Pulmonary artery endothelial cell (primary cell): ENCODE measurements at regions not wholly inside any gene's neighbourhood (a gene's known extent, or its start where the extent isn't known, plus 50 kb on each side); places are given as distances from the start of the nearest gene placed in this dataset.
"Not testable (repeated sequence)": the region's sequence is repeated elsewhere in the genome, so short reads cannot be mapped to it uniquely, and the experiment has no call there.

Source experiments
- DNase-seq: peaks from one replicate; pipeline ENCODE4 v3.0.0-alpha.2; 2011; ENCODE audit warnings: low read depth, low spot score

DNA sequence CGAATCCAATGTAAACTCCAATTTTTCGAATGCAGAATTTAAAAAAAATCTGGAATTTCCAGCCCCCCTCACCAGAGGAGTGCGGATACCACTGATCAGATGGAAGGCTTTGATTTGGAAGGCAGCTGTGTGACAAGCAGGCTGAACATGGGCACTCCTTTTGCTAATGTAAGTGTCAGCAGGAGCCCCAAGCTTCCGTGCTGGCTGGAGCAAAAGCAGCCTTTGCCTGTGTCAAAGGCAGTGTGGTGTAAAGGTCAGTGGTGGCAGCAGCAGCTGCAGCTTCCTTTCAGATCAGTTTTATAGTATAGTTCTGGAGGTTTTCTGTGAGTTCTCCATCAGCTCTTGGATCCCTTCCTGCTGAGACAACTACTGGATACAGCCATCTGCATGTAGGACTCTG lies 259.9 kb downstream of the CTH start:
- DNase-seq, result no peak

DNA sequence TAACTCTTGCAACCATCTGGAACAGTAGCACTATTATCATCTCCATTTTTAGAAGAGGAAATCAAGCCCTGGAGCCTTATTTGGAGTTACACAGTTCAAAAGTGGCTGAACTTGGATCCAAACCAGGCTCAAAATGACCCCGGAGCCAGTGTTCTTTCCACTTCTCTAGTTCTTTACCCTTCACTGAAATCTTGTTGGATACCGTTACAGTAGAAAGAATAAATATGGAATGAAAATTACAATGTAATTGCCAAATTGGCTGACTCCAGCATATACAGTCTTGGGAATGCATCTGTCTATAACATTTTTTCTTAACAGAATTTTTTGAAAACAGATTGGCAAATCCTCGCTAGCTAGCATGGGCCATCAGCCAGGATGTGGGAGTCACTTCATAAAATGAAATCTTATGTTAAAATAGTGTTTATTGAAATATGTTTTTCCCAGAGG lies 261.4 kb downstream of the CTH start:
- DNase-seq, result no peak

- no peak for DNase-seq
Measured at GRCh38 chr1:70674941-70675685, 264.0 kb downstream of the CTH start.

DNA sequence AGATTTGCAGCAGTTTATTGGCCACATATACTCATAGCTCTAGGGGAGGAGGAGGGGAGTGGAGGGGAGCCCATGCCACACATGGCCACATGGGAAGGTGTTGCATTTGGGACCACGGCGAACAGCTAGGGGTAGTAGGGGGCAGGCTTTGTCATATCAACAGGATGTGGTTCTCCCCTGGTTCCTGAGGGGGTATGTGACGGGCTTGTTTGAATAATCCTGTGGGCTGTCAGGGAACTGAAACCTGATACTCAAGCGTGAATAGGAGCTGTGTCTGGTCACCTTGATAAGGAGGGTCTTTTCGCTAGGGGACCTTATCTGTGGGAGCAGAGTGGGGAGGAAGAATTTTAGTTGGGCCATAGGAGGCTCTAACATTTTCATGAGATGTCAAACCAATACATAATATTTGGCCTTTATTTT lies 264.7 kb downstream of the CTH start:
- DNase-seq, result no peak

DNA sequence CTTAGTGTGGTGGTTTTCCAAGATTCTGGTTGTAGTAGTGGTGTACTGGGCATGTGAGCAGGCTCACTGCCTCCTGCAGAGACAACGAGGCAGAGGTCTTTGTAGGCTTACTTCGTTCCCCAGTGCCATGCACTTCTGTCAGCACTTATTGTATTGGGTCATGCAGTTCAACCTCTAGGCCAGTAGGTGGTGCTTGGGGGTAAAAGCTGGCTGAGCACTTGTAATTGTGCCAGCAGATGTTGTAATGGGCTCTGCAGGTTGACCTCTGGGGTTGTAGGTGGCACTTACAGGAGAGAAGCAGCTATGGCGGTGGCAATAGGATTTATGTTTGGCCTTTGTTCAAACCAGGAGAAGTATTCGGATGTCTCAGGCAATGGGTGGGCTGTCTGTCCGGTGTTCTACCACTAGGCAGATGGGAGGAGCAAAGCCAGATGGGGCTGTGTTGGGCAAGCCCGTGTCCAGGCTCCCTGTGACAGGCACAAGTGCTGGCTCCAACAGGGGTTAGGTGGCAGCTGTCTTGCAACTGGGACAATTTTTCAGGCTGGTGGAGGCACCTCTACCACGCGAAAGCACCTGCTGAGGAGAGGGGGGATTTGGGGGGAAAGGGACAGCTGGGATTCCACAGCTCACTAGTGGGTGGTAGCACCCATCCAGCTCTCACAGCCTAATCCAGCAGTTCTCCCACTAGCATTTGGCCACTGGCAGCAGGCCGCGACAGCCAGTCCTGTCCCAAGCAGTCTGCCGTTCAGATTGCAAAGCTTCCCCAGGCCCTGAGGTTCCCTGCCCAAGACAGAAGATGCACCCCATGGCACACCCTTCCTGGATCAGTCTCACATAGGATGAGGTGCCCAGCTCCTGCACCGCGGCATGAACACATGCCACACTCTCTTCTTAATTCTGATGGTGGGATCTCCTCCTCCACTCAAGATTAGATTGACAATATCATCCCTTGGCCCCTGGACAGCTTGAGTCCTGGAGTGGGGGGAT lies 274.5 kb downstream of the CTH start:
- peak; percentile 24 for DNase-seq

- no peak for DNase-seq
Measured at GRCh38 chr1:70688580-70688979, 277.5 kb downstream of the CTH start.

GRCh38 chr1:70706381-70707037 lies 295.4 kb downstream of the CTH start:
- no peak for DNase-seq

- no peak for DNase-seq
Measured at GRCh38 chr1:70707214-70707613, 296.1 kb downstream of the CTH start.

- DNase-seq, result no peak
Measured at GRCh38 chr1:70714149-70714548, 303.1 kb downstream of the CTH start.

DNA sequence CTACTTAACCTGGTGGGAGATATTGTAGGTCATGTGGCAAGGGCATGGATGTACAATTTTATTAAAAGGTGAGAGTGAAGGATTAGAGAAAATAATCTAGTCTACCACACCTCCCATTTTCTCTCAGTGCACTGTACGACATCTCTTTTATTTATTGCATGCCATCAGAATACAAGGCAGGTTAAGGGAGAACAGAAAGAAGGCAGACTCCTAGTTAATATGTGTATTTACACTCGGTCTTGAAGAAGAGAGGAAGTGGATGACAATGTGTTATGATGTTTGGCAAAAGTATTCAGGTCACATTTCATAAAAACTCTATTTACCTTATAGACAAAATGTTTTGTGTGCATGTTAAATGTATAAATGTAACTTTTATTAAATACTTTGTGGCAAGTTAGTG lies 306.1 kb downstream of the CTH start:
- no peak for DNase-seq

GRCh38 chr1:70717656-70718055 lies 306.6 kb downstream of the CTH start:
- no peak for DNase-seq

DNA sequence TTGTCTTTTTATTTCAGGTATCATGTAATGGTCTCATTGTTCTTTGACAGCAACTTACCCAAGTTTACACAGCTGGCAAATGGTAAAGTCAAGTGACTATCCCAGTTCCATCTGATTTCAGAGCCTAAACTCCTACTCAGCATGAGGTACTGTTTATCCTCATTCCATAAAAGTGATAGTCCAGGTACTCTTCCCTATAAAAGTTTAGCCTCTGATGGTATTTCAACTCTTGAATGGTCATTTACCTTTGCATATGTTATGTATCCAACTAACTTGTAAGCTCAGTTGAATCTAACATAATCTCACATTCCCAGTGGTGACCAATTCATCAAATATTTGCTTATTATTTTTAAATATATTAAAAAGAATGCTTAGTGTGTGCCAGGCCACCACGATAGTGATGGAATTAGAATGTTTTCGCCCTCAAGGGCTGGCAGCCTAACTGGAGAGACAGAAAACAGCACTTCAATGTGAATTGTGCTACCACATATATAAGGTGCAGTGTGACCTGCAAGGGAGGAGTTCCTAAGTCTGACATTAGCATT lies 307.1 kb downstream of the CTH start:
- DNase-seq, result no peak

GRCh38 chr1:70719154-70719553 lies 308.1 kb downstream of the CTH start:
- DNase-seq, result no peak

GRCh38 chr1:70720109-70720508 lies 309.0 kb downstream of the CTH start:
- no peak for DNase-seq

- no peak for DNase-seq
Measured at GRCh38 chr1:70720521-70720920, 309.5 kb downstream of the CTH start.

DNA sequence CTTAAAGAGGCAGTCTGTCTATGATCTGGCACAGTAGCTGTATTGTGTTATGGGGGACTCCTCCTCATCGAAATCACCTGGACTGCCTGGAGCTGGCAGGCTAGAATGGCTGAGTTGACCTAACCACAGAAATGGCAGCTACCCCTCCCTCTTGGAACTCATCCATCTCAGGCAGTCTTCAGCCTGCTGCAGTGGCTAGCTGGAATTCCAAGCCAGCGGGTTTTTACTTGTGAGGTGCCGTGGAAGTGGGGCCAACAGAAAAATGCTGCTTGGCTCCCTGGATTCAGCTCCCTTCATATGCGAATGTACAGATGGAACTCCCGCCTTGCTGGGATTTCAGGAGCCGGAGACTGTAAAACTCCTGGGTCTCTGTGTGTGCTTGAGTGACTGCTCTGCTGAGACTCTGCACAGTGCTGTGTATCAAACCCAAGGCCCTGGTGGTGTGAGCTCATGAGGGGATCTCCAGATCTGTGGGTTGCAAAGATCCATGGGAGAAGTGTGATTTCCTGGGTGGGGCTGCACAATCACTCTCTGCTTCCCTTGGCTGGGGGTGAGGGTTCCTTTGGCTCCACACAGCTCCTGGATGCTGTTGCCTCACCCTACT lies 316.9 kb downstream of the CTH start:
- DNase-seq, result no peak

- DNase-seq, result not testable (repeated sequence)
Measured at GRCh38 chr1:70736518-70736917, 311.1 kb downstream of the PTGER3 start.

DNA sequence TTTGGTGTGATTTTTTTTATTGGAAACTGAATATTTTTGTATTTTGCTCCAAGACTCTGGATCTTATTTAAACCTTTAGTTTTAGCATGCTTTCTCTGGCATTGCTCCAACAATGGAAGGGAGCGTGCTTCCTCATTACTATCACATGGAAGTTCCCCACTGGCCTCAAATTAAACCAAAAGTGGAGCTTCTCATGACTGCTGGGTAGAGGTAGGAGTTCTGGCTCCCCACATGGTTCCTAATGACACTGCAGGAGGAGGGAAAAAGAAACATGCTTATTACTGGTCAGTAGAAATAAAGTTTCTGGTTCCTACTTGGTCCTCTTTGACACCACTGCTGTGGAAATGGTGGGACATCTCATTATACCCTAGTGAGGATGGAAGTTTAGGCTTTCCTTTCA lies 310.5 kb downstream of the PTGER3 start:
- DNase-seq, result no peak

DNA sequence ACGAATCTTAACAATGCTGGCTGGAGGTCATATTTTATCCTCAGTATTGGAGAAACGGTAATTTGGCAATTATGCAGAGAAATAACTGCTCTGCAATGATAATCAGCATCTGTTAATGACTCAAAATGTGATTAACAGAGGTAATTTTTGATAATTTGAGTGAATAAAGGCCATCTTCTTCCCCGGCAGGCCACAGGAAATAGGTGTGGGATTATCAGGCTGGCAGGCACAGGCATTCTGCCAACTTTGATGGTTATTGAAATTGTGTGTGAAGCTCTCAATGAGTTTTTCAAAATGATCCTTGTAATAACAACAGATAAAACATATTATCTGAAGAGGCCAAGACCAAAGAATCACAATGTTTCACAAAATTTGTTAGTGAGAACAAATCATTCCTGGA lies 309.0 kb downstream of the PTGER3 start:
- DNase-seq, result no peak

DNA sequence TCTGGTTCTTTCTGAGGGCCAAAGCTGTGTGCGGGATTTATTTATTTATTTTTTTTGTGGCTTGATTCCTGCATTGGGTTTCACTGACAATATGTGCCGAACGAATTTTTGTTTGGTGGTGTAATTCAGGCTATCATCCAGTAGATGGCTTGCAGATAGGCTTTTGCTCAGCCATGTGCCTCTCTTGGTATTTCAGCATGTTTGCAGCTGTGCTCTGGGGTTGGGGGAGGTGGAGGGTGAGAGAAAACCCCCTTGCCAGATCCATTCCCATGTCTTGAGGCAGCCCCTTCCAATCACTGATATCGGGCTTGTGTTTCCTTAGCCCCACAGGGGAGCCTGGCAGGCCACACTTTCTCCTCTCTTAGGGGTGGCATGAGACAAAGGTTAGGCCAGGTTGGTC lies 302.4 kb downstream of the PTGER3 start:
- no peak for DNase-seq

- DNase-seq, result not testable (repeated sequence)
Measured at GRCh38 chr1:70746062-70746461, 301.6 kb downstream of the PTGER3 start.
